ENCODE measurements at regions not wholly inside any gene's neighbourhood (a gene's known extent, or its start where the extent isn't known, plus 50 kb on each side); places are given as distances from the start of the nearest gene placed in this dataset.
"Not testable (repeated sequence)": the region's sequence is repeated elsewhere in the genome, so short reads cannot be mapped to it uniquely, and the experiment has no call there.

DNA sequence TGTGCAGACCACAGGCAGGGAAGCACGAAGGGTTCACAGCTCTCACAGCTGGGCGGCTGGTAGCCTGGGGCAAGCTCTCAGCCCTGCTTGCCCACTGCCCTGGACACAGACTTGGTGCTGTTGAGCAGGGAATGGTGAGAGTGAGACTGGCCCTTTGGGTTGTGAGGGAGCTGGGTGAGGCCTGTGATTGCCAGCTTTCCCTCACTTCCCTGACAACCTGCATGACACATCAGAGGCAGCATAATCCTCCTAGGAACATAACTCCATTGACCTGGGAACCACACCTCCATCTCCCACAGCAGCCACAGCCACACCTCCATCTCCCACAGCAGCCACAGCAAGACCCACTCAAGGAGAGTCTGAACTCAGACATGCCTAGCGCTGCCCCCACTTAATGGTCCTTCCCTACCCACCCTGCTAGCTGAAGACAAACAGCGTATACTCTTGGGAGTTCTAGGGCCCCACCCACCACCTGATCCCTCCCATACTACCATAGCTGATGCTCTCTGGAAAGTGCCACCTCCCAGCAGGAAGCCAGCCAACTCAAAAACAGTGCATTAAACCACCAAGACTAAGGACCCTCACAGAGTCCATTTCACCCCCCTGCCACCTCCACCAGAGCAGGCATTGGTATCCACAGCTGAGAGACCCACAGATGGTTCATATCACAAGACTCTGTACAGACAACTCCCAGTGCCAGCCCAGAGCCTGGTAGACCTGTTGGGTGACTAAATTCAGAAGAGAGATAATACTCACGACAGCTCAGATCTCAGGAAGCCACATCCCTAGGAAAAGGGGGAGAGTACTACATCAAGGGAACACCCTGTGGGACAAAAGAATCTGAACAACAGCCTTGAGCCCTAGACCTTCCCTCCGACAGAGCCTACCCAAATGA, 60.2 kb upstream of the PRSS3 start:
- not testable (repeated sequence) for DNase-seq (ENCODE audit: low read depth in 1 of 2, low spot score in 1 of 2)

DNA sequence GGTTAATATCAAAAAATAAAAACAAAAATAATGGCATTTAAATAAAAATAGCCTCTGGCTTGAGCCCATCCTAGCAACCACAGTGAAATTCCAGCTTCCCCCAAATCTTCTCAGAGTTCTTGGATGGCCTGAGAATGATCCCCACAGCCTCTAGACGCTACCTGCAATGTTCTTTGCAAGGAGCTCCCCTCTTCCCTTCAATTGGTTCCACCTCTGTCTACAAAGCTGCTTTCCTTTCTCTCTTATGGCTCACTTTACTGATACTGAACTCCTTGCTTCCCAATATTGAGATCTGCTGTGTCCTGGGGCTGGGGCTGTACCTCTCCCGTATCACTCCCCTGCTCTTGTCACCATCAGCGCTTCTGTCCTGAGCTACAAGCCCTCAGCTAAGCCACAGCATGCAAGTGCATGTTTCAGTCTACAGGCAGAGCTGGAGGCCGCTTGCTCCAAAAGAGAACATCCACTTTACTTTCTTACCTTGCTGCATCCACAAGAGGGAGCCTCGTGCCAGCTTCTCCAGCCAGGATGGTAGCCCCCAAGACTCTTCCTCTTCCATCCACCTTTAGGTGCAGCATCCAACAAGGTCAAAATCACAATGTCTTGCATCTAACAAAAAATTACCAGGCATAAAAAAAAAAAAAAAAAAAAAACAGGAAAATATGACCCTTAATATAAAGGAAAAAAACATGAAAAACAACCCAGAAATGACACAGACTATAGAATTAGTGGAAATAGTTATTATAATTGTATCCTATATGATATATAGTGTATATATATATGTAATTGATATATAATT, 57.4 kb upstream of the PRSS3 start:
- DNase-seq (ENCODE audit: low read depth in 1 of 2, low spot score in 1 of 2): no peak

DNA sequence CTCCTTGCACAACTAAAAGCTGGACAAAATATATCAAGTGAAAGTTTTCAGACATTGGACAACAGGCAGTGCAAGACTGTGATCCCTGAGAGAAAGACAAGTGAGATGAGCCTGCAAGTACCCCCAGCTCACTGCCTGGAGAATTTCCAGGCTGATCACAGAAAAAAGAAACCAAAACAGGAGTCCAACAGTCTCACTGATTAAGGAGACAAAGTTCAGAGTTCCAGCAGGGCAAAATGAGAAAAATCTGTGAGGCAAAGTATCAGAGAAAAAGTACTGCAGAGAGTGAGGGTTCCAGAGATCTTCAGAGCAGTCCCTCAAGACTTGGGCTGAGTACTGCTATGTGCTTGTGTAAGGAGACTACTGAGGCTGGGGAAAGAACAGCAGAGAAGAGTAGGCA, 56.0 kb upstream of the PRSS3 start:
- no peak for DNase-seq (ENCODE audit: low read depth in 1 of 2, low spot score in 1 of 2)

DNA sequence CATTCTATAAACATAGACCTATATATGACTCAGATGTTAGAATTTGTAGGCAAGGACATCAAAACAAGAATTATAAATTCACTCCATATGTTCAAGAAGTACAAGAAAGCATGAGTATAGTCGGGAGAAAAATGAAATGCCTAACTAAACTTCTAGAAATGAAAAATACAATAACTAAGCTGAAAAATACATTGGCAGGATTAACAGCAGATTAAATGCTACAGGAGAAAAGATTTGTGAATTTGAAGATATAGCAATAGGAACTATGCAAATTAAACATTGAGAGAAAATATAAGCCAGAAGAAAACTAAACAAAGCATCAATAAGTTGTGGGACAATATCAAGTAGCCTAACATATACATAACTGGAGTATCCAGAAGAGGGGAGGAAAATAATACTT, 55.3 kb upstream of the PRSS3 start:
- no peak for DNase-seq (ENCODE audit: low read depth in 1 of 2, low spot score in 1 of 2)

DNA sequence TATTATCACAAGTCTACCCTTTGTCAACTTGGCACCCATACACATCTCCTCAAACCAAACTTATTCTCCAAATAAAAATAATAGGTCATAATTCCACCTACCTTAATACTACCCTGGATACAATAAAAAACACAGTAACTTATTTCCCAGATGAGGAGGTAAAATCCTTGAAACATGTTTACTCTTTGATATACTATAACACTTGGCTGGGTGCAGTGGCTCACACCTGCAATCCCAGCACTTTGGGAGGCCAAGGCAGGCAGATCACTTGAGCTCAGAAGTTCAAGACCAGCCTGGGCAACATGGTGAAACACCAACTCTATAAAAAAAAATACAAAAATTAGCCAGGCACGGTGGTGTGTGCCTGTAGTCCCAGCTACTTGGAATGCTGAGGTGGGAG, 54.4 kb upstream of the PRSS3 start:
- DNase-seq (ENCODE audit: low read depth in 1 of 2, low spot score in 1 of 2): not testable (repeated sequence)

DNA sequence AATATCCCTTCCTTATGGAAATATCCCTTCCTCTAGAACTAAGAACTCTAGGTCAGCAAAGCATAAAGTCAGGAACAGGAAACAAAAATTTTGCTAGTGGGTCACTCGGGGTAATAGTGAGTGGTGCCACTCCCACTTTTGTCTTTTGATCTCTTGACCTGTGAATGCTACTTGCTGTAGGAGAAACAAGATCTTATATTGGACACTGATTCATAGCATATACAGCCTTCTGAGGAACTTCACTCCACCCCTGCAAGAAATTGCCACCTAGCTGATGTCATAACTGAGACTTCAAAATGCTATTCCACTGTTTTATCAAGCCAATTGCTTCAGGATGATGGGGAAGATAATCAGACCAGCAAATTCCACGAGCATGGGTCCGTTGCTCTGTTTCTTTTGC, 53.3 kb upstream of the PRSS3 start:
- no peak for DNase-seq (ENCODE audit: low read depth in 1 of 2, low spot score in 1 of 2)

DNA sequence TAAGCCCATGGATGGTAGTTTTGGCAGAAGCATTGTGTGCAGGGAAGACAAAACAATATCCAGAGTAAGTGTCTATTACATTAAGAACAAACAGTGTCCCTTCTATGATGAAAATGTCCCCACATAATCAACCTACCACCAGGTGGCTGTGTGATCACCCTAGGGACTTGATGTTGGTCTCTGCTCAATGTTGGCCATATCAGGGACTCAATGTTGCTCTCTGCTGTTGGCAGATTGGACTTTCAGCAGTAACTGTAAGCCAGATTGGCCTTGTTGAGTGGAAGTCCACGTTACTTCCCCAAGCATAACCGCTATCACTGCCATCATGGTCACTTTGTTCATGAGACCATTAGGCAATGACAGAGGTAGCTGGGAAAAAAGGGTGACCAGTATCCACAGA, 52.8 kb upstream of the PRSS3 start:
- no peak for DNase-seq (ENCODE audit: low read depth in 1 of 2, low spot score in 1 of 2)

All from stimulated activated CD4-positive, alpha-beta T cell treated with anti-CD3 and anti-CD28 coated beads, Interleukin-15, amount 100 ng/mL, for 1 hour (primary cell).